ENCODE measurements at regions not wholly inside any gene's neighbourhood (a gene's known extent, or its start where the extent isn't known, plus 50 kb on each side); places are given as distances from the start of the nearest gene placed in this dataset.

- Histone ChIP-seq H3K27me3 (replicated peaks; ENCODE audit: insufficient read depth, low read length) (no peaks in the 10 kb centered on the region), H3K9ac (ENCODE audit: low read length) (no peak overlapping the region), H3K36me3 (replicated peaks; ENCODE audit: insufficient read depth, low read length) (no peaks in the 10 kb centered on the region), H3K4me3 (ENCODE audit: low read length) (no peak overlapping the region), H2AFZ (ENCODE audit: low read length) (no peak overlapping the region), H3K79me2 (ENCODE audit: low read length) (0 out of 2 replicates have a peak, but pooled peaks cover 3% of the 10 kb centered on the region), H3K4me1 (ENCODE audit: low read length) (no peaks in the 10 kb centered on the region), H4K20me1 (ENCODE audit: insufficient read depth, low read length) (no peaks in the 10 kb centered on the region), H3K27ac (ENCODE audit: low read length) (no peak overlapping the region), H3K4me2 (ENCODE audit: low read depth, low read length) (no peak overlapping the region), H3K9me3 (replicated peaks; ENCODE audit: insufficient read depth, low read length) (no peaks in the 10 kb centered on the region), H3F3A (ENCODE audit: insufficient read depth, low read length) (no peaks in the 10 kb centered on the region), H3K9me2 (replicated peaks; ENCODE audit: insufficient read depth, low read length) (no peaks in the 10 kb centered on the region)
- DNase-seq, result no peak
- TF ChIP-seq, protein P1, sequence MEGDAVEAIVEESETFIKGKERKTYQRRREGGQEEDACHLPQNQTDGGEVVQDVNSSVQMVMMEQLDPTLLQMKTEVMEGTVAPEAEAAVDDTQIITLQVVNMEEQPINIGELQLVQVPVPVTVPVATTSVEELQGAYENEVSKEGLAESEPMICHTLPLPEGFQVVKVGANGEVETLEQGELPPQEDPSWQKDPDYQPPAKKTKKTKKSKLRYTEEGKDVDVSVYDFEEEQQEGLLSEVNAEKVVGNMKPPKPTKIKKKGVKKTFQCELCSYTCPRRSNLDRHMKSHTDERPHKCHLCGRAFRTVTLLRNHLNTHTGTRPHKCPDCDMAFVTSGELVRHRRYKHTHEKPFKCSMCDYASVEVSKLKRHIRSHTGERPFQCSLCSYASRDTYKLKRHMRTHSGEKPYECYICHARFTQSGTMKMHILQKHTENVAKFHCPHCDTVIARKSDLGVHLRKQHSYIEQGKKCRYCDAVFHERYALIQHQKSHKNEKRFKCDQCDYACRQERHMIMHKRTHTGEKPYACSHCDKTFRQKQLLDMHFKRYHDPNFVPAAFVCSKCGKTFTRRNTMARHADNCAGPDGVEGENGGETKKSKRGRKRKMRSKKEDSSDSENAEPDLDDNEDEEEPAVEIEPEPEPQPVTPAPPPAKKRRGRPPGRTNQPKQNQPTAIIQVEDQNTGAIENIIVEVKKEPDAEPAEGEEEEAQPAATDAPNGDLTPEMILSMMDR (IDR thresholded peaks at IDR 0.05; ENCODE audit: low read length), result no peak
- TF ChIP-seq EZH2 (optimal IDR thresholded peaks at IDR 0.05; ENCODE audit: low read depth, low read length) (no peak), EZH2phosphoT487 (IDR thresholded peaks at IDR 0.05; ENCODE audit: low read length) (no peak)
These were observed 55.1 kb upstream of the SERTAD2 start for GRCh38 chr2:64708829-64709228.

- H3K4me2 ChIP-seq (ENCODE audit: low read depth, low read length), result no peak overlapping the region
- no peak overlapping the region for H3K27ac ChIP-seq (ENCODE audit: low read length)
- no peak for DNase-seq
These were observed 57.6 kb upstream of the SERTAD2 start for GRCh38 chr2:64711252-64711800.

GRCh38 chr2:64713686-64714085 is 60.0 kb upstream of the SERTAD2 start:
- Histone ChIP-seq H3K9me3 (replicated peaks; ENCODE audit: insufficient read depth, low read length) (no peaks in the 10 kb centered on the region), H3K4me3 (ENCODE audit: low read length) (no peak overlapping the region), H2AFZ (ENCODE audit: low read length) (no peak overlapping the region), H3K79me2 (ENCODE audit: low read length) (0 out of 2 replicates have a peak, but pooled peaks cover 3% of the 10 kb centered on the region), H3K27ac (ENCODE audit: low read length) (no peak overlapping the region), H3K4me1 (ENCODE audit: low read length) (no peaks in the 10 kb centered on the region), H3K27me3 (replicated peaks; ENCODE audit: insufficient read depth, low read length) (no peaks in the 10 kb centered on the region), H3K4me2 (ENCODE audit: low read depth, low read length) (no peak overlapping the region), H3K9me2 (replicated peaks; ENCODE audit: insufficient read depth, low read length) (no peaks in the 10 kb centered on the region), H3F3A (ENCODE audit: insufficient read depth, low read length) (no peaks in the 10 kb centered on the region), H3K36me3 (replicated peaks; ENCODE audit: insufficient read depth, low read length) (no peaks in the 10 kb centered on the region), H3K9ac (ENCODE audit: low read length) (no peak overlapping the region), H4K20me1 (ENCODE audit: insufficient read depth, low read length) (no peaks in the 10 kb centered on the region)
- TF ChIP-seq EZH2phosphoT487 (IDR thresholded peaks at IDR 0.05; ENCODE audit: low read length), result no peak
- TF ChIP-seq, protein P1 (IDR thresholded peaks at IDR 0.05; ENCODE audit: low read length), result no peak
- TF ChIP-seq EZH2 (optimal IDR thresholded peaks at IDR 0.05; ENCODE audit: low read depth, low read length), result no peak
- DNase-seq, result no peak

More at GRCh38 chr2:64711252-64711800, 57.6 kb upstream of the SERTAD2 start:
- Histone ChIP-seq H3F3A (ENCODE audit: insufficient read depth, low read length) (no peaks in the 10 kb centered on the region), H3K79me2 (ENCODE audit: low read length) (0 out of 2 replicates have a peak, but pooled peaks cover 3% of the 10 kb centered on the region), H3K36me3 (replicated peaks; ENCODE audit: insufficient read depth, low read length) (no peaks in the 10 kb centered on the region), H3K27me3 (replicated peaks; ENCODE audit: insufficient read depth, low read length) (no peaks in the 10 kb centered on the region), H3K9me3 (replicated peaks; ENCODE audit: insufficient read depth, low read length) (no peaks in the 10 kb centered on the region), H3K9ac (ENCODE audit: low read length) (no peak overlapping the region), H2AFZ (ENCODE audit: low read length) (no peak overlapping the region), H3K9me2 (replicated peaks; ENCODE audit: insufficient read depth, low read length) (no peaks in the 10 kb centered on the region), H4K20me1 (ENCODE audit: insufficient read depth, low read length) (no peaks in the 10 kb centered on the region), H3K4me3 (ENCODE audit: low read length) (no peak overlapping the region), H3K4me1 (ENCODE audit: low read length) (no peaks in the 10 kb centered on the region)
- TF ChIP-seq EZH2 (optimal IDR thresholded peaks at IDR 0.05; ENCODE audit: low read depth, low read length), result no peak
- TF ChIP-seq, protein P1 (IDR thresholded peaks at IDR 0.05; ENCODE audit: low read length), result no peak
- TF ChIP-seq EZH2phosphoT487 (IDR thresholded peaks at IDR 0.05; ENCODE audit: low read length), result no peak

Data from MM.1S (cell line).